Kasumi-1 (cell line): ENCODE measurements at regions not wholly inside any gene's neighbourhood (a gene's known extent, or its start where the extent isn't known, plus 50 kb on each side); places are given as distances from the start of the nearest gene placed in this dataset.

Experiments used
- DNase-seq, 2 experiments: peaks; one replicate each; lab custom pipeline; 2025; lab: John Stamatoyannopoulos, UW

DNA sequence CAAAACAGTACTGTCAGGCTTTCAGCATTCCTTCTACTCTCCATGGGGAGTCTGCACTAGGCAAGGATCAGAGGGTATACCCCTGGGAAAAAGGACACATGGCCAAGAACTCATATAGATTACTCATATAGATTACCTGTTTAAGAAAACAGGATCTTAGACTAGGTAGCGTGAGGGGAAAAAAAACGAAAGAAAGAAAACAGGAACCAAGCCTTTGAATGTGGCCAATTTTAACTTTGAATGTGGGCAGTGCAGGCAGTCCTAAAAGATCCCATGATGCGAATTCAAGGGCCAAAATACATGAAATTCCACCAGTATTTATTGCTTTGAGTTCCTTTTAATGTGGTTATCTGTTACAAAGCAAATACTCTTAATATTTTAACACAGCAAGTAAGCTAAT lies 108.6 kb upstream of the TAC1 start:
- no peak for DNase-seq

DNA sequence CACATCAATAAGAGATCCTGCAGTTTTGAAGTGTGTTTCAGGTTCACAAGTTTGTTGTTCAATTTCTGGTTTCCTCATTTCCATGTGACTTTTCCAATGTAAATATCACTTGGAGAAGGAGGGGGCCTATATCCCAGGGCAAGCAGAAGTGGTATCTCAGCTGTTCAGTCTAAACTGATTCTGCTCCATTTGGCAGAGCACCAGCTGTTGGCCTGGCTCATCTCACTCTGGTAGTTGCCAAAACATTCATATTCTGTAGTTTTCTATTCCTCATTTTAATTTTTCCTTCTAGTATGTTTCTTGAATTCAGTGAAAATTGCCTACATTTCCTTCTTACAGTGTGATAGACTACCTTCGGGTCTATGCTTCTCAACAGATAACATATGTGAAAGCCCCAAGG lies 101.8 kb upstream of the TAC1 start:
- no peak for DNase-seq

DNA sequence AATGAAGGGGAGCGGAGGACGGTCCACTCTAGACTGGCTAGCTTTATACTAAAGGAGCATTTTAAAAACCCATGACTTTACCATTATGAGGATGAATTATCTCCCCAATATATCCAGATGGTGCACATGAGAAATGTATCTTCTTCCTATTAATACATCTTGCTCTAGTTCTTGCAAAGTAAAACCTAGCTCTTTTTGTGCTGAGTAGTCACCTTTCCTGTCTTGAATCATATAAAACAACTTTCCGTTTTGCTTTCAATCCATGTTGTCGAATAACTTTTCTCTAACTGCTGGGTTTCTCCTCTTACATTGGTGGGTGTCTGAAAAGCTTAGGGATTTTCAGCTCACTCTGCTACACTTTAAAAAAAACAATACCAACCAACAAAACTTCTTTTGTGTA lies 96.3 kb upstream of the TAC1 start:
- DNase-seq, result no peak

DNA sequence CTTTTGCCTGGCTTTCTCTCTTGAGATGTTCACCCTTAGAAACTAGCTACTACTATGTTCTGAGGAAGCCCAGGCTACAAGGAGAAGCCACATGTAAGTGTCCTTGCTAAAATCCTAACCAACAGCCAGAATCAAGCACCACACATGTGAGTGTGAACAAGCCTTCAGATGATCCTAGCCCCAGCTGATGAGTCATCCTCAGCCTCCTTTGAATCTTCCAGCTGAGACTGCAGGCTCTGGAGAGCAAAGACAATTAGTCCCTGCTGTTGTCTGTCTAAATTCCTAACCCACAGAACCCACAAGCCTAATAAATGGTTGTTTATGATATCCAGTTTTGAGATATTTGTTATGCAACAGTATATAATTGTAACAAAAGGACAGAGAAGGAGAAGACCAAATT lies 92.8 kb upstream of the TAC1 start:
- DNase-seq, result no peak

- DNase-seq, result no peak
Measured at GRCh38 chr7:97659363-97660045, 72.4 kb upstream of the TAC1 start.

DNA sequence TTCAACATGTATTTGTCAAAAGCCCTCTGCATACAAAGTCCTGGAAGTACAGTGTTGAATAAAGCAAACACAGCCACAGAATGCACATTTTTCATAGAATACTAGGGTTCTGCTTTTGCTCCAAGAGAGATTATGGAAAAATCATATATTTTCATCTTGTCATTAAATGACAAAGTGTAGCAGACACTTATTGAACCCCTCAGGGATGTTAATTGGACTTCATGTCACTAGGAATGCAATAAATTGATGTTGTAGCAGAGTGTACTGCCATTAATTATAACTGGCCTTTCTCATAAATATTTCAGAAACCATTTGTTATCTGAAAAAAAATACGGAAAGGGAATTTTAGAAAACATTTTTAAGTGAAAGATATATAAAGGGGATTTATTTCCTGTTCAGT lies 64.5 kb upstream of the TAC1 start:
- no peak for DNase-seq

DNA sequence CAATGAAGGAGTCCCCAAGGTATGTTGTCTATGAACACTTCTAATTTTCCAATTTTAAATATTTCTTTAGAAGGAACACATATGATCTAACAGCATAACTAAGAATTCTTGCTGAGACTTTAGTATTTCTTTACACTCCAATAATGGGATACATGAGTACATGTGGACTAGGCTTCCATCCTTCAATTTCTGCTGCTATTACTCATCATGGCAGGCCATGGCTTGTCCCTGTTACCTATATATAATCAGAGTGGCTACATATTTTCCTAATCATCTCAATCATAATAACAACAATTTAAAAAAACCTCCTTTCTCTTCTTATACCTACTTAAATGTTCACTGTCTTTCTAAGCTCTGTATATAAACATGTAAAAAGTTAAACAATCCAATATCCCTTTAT lies 60.3 kb upstream of the TAC1 start:
- no peak for DNase-seq

DNA sequence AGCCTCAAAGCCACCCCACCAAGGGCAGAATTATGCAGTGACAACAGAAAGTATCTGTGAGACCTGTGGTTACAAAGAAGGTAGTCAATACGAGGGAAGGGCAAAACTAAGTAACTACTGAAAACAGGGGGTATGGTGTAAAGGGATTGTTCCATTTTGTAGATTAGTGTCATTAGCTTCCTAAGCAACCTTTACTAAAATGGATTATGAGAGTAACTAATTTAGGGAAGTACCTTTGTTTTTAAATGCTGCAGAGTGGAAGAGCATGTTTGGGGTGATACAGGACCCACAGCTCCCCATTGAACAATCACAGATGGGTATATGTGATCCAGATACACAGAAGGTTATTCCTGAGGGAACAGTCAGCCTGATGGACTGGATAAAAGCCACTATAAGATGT lies 51.3 kb upstream of the TAC1 start:
- DNase-seq, result no peak
